OCI-LY1 (cell line): ENCODE measurements at regions not wholly inside any gene's neighbourhood (a gene's known extent, or its start where the extent isn't known, plus 50 kb on each side); places are given as distances from the start of the nearest gene placed in this dataset.

Experiments
- CTCF ChIP-seq: fragments of 200-600 bp; sonication (generic), shearing (Covaris generic); IDR thresholded peaks from 2 replicates; pipeline ENCODE4 v1.5.1; 2017; ENCODE audit warnings: mild to moderate bottlenecking, antibody characterized with exemption, low read length, moderate library complexity, mixed read lengths
- EZH2 ChIP-seq: fragments of 200-600 bp; sonication (generic), shearing (Covaris generic); IDR thresholded peaks from 2 replicates; pipeline ENCODE4 v1.8.0; 2017; ENCODE audit warnings: borderline replicate concordance, mixed run types, mild to moderate bottlenecking, antibody characterized with exemption, low read length, moderate library complexity, mixed read lengths

GRCh38 chr2:237257471-237257951 lies 156.5 kb downstream of the COL6A3 start:
- TF ChIP-seq CTCF = no peak
- no peak for TF ChIP-seq EZH2
